AG04449 (cell line): ENCODE measurements at regions not wholly inside any gene's neighbourhood (a gene's known extent, or its start where the extent isn't known, plus 50 kb on each side); places are given as distances from the start of the nearest gene placed in this dataset.
"Not testable (repeated sequence)": the region's sequence is repeated elsewhere in the genome, so short reads cannot be mapped to it uniquely, and the experiment has no call there.

ENCODE experiments used
- CTCF ChIA-PET: fragments of 350-600 bp; formaldehyde crosslinking; extraction: SDS; loops from one replicate; lab custom pipeline; 2021; ENCODE audit warnings: antibody characterized with exemption; lab: Yijun Ruan, JAX
- POLR2A ChIA-PET: fragments of 400-600, 350-600 bp; formaldehyde crosslinking; extraction: SDS; loops from one replicate; lab custom pipeline; 2020; ENCODE audit warnings: antibody characterized with exemption, inconsistent platforms; lab: Yijun Ruan, JAX
- DNase-seq: peaks from one replicate; pipeline ENCODE4 v3.0.0-alpha.2; 2010; ENCODE audit warnings: low read depth, low spot score
- H3K4me3 ChIP-seq: 2 replicates; pipeline ENCODE4 v1.5.1; 2011; ENCODE audit warnings: low read depth, mild to moderate bottlenecking, control low read depth, low read length
- TF ChIP-seq, protein P1 (sequence below): IDR thresholded peaks from one replicate; pipeline ENCODE4 v1.5.1; 2011; ENCODE audit warnings: mild to moderate bottlenecking, moderate library complexity, low read length, control low read depth, inconsistent platforms; ENCODE audit not compliant: insufficient read depth; ENCODE audit errors: missing control alignments

DNA sequence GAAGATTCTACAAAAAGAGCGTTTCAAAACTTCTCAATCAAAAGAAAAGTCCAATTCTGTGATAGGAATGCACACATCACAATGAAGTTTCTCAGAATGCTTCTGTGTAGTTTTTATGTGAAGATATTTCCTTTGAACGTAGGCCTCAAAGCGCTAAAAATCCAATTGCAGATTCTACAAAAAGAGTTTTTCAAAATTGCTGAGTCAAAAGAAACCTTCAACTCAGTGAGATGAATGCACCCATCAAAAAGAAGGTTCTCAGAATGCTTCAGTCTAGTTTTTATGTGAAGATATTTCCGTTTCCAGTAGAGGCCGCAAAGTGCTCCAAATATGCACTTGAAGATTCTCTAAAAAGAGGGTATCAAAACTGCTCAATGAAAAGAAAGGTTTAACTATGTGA lies 319.7 kb upstream of the DEFB115 start:
- DNase-seq, result no peak
- CTCF ChIA-PET, result no interaction called here
- POLR2A ChIA-PET, result no interaction called here
- TF ChIP-seq, protein P1, sequence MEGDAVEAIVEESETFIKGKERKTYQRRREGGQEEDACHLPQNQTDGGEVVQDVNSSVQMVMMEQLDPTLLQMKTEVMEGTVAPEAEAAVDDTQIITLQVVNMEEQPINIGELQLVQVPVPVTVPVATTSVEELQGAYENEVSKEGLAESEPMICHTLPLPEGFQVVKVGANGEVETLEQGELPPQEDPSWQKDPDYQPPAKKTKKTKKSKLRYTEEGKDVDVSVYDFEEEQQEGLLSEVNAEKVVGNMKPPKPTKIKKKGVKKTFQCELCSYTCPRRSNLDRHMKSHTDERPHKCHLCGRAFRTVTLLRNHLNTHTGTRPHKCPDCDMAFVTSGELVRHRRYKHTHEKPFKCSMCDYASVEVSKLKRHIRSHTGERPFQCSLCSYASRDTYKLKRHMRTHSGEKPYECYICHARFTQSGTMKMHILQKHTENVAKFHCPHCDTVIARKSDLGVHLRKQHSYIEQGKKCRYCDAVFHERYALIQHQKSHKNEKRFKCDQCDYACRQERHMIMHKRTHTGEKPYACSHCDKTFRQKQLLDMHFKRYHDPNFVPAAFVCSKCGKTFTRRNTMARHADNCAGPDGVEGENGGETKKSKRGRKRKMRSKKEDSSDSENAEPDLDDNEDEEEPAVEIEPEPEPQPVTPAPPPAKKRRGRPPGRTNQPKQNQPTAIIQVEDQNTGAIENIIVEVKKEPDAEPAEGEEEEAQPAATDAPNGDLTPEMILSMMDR, result no peak
- H3K4me3 ChIP-seq, result no peak overlapping the region

DNA sequence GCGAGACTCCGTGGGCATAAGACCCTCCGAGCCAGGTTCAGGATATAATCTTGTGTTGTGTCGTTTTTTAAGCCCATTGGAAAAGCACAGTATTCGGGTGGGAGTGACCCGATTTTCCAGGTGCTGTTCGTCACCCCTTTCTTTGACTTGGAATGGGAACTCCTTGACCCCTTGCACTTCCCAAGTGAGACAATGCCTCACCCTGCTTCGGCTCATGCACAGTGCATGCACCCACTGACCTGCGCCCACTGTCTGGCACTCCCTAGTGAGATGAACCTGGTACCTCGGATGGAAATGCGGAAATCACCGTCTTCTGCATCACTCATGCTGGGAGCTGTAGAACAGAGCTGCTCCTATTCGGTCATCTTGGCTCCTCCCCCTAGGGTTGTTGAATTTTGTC lies 307.7 kb upstream of the DEFB115 start:
- TF ChIP-seq, protein P1, result no peak
- H3K4me3 ChIP-seq, result no peak overlapping the region
- no peak for DNase-seq
- POLR2A ChIA-PET, result no interaction called here
- CTCF ChIA-PET, result no interaction called here

DNA sequence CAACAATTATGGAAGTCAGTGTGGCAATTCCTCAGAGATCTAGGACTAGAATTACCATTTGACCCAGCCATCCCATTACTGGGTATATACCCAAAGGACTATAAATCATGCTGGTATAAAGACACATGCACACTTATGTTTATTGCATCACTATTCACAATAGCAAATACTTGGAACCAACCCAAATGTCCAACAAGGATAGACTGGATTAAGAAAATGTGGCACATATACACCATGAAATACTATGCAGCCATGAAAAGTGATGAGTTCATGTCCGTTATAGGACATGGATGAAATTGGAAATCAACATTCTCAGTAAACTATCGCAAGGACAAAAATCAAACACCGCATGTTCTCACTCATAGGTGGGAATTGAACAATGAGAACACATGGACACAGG lies 306.4 kb upstream of the DEFB115 start:
- H3K4me3 ChIP-seq, CTCF ChIA-PET: not testable (repeated sequence)

DNA sequence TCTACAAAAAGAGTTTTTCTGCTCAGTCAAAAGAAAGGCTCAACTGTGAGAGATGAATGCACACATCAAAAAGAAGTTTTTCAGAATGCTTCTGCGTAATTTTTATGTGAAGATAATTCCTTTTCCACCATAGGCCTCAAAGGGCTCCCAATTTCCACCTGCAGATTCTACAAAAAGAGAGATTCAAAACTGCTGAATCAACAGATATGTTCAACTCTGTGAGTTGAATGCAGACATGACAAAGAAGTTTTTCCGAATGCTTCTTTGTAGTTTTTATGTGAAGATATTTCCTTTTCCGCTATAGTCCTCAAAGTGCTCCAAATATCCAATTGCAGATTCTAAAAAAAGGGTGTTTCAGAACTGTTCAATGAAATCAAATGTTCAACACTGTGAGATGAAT lies 300.8 kb upstream of the DEFB115 start:
- DNase-seq, POLR2A ChIA-PET, H3K4me3 ChIP-seq, CTCF ChIA-PET: not testable (repeated sequence)

More for the DNA sequence above, 306.4 kb upstream of the DEFB115 start:
- POLR2A ChIA-PET, DNase-seq: not testable (repeated sequence)

DNA sequence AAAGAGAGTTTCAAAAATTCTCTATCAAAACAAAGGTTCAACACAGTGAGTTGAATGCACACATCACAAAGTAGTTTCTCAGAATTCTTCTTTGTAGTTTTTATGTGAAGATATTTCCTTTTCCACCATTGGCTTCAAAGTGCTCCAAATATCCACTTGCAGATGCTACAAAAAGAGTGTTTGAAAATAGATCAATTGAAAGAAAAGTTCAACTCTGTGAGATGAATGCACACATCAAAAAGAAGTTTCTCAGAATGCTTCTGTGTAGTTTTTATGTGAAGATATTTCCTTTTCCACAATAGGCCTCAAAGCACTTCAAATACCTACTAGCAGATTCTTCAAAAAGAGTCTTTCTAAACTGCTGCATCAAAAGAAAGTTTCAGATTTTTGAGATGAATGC lies 298.3 kb upstream of the DEFB115 start:
- POLR2A ChIA-PET, H3K4me3 ChIP-seq, CTCF ChIA-PET, DNase-seq: not testable (repeated sequence)

DNA sequence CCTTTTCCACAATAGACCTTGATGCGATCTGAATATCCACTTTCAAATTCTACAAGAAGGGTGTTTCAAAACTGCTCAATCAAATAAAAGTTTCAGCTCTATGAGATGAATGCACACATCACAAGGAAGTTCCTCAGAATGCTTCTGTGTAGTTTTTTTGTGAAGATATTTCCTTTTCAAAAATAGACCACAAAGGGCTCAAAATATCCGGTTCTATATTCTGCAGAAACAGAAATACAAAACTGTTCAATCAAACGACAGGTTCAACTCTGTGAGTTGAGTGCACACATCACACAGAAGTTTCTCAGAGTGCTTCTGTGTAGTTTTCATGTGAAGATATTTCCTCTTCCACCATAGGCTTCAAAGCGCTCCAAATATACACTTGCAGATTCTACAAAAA lies 293.9 kb upstream of the DEFB115 start:
- TF ChIP-seq, protein P1, result no peak

DNA sequence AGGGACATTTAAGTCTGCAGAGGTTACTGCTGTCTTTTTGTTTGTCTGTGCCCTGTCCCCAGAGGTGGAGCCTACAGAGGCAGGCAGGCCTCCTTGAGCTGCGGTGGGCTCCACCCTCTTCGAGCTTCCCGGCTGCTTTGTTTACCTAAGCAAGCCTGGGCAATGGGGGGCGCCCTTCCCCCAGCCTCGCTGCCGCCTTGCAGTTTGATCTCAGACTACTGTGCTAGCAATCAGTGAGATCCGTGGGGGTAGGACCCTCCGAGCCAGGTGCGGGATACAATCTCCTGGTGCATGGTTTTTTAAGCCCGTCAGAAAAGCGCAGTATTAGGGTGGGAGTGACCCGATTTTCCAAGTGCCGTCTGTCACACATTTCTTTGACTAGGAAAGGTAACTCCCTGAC lies 281.6 kb upstream of the DEFB115 start:
- DNase-seq, CTCF ChIA-PET, POLR2A ChIA-PET, H3K4me3 ChIP-seq: not testable (repeated sequence)

More for the DNA sequence above, 293.9 kb upstream of the DEFB115 start:
- no peak for DNase-seq
- no peak overlapping the region for H3K4me3 ChIP-seq
- POLR2A ChIA-PET, result no interaction called here
- CTCF ChIA-PET, result no interaction called here

DNA sequence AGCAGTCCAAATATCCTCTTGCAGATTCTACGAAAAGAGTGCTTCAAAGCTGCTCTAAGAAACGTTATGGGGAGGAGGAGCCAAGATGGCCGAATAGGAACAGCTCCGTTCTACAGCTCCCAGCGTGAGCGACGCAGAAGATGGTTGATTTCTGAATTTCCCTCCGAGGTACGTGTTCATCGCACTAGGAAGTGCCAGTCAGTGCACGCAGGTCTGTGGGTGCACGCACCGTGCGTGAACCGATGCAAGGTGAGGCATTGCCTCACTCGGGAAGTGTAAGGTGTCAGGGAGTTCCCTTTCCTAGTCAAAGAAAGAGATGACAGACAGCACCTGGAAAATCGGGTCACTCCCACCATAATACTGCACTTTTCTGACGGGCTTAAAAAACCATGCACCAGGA lies 272.1 kb upstream of the DEFB115 start:
- no peak overlapping the region for H3K4me3 ChIP-seq
- CTCF ChIA-PET, result no interaction called here
- DNase-seq, result no peak
- TF ChIP-seq, protein P1, result no peak
- POLR2A ChIA-PET, result no interaction called here
